Endothelial cell of umbilical vein (primary cell): ENCODE measurements at regions not wholly inside any gene's neighbourhood (a gene's known extent, or its start where the extent isn't known, plus 50 kb on each side); places are given as distances from the start of the nearest gene placed in this dataset.

Source experiments
- EZH2 ChIP-seq: IDR thresholded peaks from 2 replicates; pipeline ENCODE4 v1.6.1; 2012; ENCODE audit warnings: borderline replicate concordance, low read depth, mild to moderate bottlenecking, moderate library complexity, low read length, inconsistent platforms; ENCODE audit not compliant: severe bottlenecking
- FOS ChIP-seq: IDR thresholded peaks from 2 replicates; pipeline ENCODE4 v1.6.1; 2011; ENCODE audit warnings: mild to moderate bottlenecking, low read length, moderate library complexity, borderline replicate concordance; ENCODE audit not compliant: insufficient read depth
- JUN ChIP-seq: IDR thresholded peaks from 2 replicates; pipeline ENCODE4 v1.6.1; 2011; ENCODE audit warnings: borderline replicate concordance, low read depth; ENCODE audit not compliant: insufficient read length, insufficient read depth
- MYC ChIP-seq: IDR thresholded peaks from one replicate; pipeline ENCODE4 v1.6.1; 2011; ENCODE audit warnings: mild to moderate bottlenecking, low read depth, low read length
- POLR2AphosphoS5 ChIP-seq: IDR thresholded peaks from 2 replicates; pipeline ENCODE4 v1.6.1; 2012; ENCODE audit warnings: low read depth, mild to moderate bottlenecking, control low read depth, low read length, moderate library complexity; ENCODE audit not compliant: insufficient read depth
- TF ChIP-seq, protein P1 (sequence below), 2 donors: IDR thresholded peaks; 1 replicate in 1 of 2; 2 replicates in 1 of 2; pipeline ENCODE4 v1.5.1; 2011; ENCODE audit warnings: low read length in 2 of 2, mild to moderate bottlenecking in 2 of 2, moderate library complexity in 2 of 2, control low read depth in 1 of 2, inconsistent platforms in 1 of 2, low read depth in 1 of 2; ENCODE audit not compliant: insufficient read depth in 1 of 2; ENCODE audit errors: extremely low read depth in 1 of 2
- TF ChIP-seq, protein P2 (sequence below): IDR thresholded peaks from 2 replicates; pipeline ENCODE4 v1.6.1; 2011; ENCODE audit not compliant: insufficient read depth, insufficient read length

DNA sequence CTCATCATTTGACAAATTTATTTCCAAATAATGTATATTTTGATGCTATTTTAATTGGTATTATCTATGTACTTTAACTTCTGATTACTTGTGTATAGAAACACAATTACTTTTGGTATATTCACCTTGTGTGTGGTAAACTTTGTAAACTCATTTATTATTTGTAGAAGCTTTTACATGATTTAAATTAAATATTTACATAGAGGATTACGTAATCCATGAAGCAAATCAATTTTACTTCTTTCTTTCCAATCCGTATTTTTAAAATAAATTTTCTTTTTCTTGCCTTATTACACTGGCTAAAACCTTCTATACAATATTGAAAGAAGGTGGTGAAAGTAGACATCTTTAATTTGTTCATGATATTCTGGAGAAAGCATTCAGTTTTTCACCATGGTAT, 540.2 kb downstream of the MMUT start:
- TF ChIP-seq, protein P1, sequence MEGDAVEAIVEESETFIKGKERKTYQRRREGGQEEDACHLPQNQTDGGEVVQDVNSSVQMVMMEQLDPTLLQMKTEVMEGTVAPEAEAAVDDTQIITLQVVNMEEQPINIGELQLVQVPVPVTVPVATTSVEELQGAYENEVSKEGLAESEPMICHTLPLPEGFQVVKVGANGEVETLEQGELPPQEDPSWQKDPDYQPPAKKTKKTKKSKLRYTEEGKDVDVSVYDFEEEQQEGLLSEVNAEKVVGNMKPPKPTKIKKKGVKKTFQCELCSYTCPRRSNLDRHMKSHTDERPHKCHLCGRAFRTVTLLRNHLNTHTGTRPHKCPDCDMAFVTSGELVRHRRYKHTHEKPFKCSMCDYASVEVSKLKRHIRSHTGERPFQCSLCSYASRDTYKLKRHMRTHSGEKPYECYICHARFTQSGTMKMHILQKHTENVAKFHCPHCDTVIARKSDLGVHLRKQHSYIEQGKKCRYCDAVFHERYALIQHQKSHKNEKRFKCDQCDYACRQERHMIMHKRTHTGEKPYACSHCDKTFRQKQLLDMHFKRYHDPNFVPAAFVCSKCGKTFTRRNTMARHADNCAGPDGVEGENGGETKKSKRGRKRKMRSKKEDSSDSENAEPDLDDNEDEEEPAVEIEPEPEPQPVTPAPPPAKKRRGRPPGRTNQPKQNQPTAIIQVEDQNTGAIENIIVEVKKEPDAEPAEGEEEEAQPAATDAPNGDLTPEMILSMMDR (IDR thresholded peaks at IDR 0.05; ENCODE audit: extremely low read depth in 1 of 2, insufficient read depth in 1 of 2, low read depth in 1 of 2, low read length in 2 of 2): no peak
- TF ChIP-seq FOS (no peak), EZH2 (no peak), POLR2AphosphoS5 (no peak), JUN (no peak), MYC (no peak)
- TF ChIP-seq, protein P2, sequence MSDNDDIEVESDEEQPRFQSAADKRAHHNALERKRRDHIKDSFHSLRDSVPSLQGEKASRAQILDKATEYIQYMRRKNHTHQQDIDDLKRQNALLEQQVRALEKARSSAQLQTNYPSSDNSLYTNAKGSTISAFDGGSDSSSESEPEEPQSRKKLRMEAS: no peak
